ENCODE measurements at regions not wholly inside any gene's neighbourhood (a gene's known extent, or its start where the extent isn't known, plus 50 kb on each side); places are given as distances from the start of the nearest gene placed in this dataset.

- peaks cover 1 to 5% of the 10 kb centered on the region in 2 experiments for H3K27me3 ChIP-seq (ENCODE audit: control insufficient read depth in 2 of 2, insufficient read depth in 2 of 2, low read length in 2 of 2)
- H3K79me2 ChIP-seq (ENCODE audit: control insufficient read depth, insufficient read depth, low read length): no peaks in the 10 kb centered on the region
- intact Hi-C loops (cut with micrococcal nuclease) (no loop called here), dilution Hi-C loops (cut with MboI; ENCODE audit: extremely low pct_ligation_motif_present, low sequenced_read_pairs) (no loop called here)
- H3K4me3 ChIP-seq (replicated peaks in 1 of 3; ENCODE audit: insufficient read depth in 1 of 3, low read depth in 1 of 3, low read length in 3 of 3): no peak overlapping the region
- no peaks in the 10 kb centered on the region for H3K4me1 ChIP-seq (ENCODE audit: control insufficient read depth, extremely low read depth, insufficient read depth, low read length)
- no peak for FAIRE-seq
- H3K9me1 ChIP-seq (replicated peaks; ENCODE audit: control insufficient read depth, extremely low read depth, insufficient read depth, low read length): no peaks in the 10 kb centered on the region
- CTCF ChIA-PET: no interaction called here
- POLR2A ChIA-PET: no interaction called here
- H4K20me1 ChIP-seq (replicated peaks; ENCODE audit: control insufficient read depth, extremely low read depth, insufficient read depth, low read length): no peaks in the 10 kb centered on the region
- no peak overlapping the region for H3K27ac ChIP-seq (ENCODE audit: insufficient read depth, low read depth, low read length)
- H3K36me3 ChIP-seq (ENCODE audit: control insufficient read depth in 2 of 2, extremely low read depth in 1 of 2, insufficient read depth in 2 of 2, low read length in 2 of 2): no peaks in the 10 kb centered on the region
- no peak overlapping the region for H3K9ac ChIP-seq (replicated peaks; ENCODE audit: extremely low read depth, insufficient read depth, low read length)
- no peak overlapping the region for H2AFZ ChIP-seq (ENCODE audit: low read depth, low read length)
- no TSS peak for BruUV-seq (replicated peaks)
- no peak overlapping the region for H3K4me2 ChIP-seq (ENCODE audit: insufficient read depth, low read length)
- DNase-seq (ENCODE audit: low read depth, low spot score): no peak
- TF ChIP-seq POLR2A (IDR thresholded peaks at IDR 0.05; ENCODE audit: low read depth, low read length) (no peak), JUN (IDR thresholded peaks at IDR 0.05; ENCODE audit: borderline replicate concordance, insufficient read depth, insufficient read length, low read depth) (no peak), FOS (IDR thresholded peaks at IDR 0.05; ENCODE audit: borderline replicate concordance, insufficient read depth, low read length) (no peak), MYC (IDR thresholded peaks at IDR 0.05; ENCODE audit: low read depth, low read length) (no peak), POLR2AphosphoS5 (IDR thresholded peaks at IDR 0.05; ENCODE audit: insufficient read depth, low read depth, low read length) (no peak), EZH2 (IDR thresholded peaks at IDR 0.05; ENCODE audit: borderline replicate concordance, low read depth, low read length, severe bottlenecking) (no peak), MAX (IDR thresholded peaks at IDR 0.05; ENCODE audit: insufficient read depth, insufficient read length) (no peak), CTCF (IDR thresholded peaks at IDR 0.05; ENCODE audit: extremely low read depth in 1 of 2, insufficient read depth in 1 of 2, low read depth in 1 of 2, low read length in 2 of 2) (no peak), GATA2 (IDR thresholded peaks at IDR 0.05; ENCODE audit: insufficient read depth, insufficient read length, low read depth, low read length) (no peak)
- no peaks in the 10 kb centered on the region for H3K9me3 ChIP-seq (replicated peaks; ENCODE audit: control insufficient read depth, insufficient read depth, low read length)
Measured at GRCh38 chr9:104982543-104982942, 54.6 kb upstream of the ABCA1 start.

Data from endothelial cell of umbilical vein (primary cell).